Testis (tissue), 2 donors: ENCODE measurements at regions not wholly inside any gene's neighbourhood (a gene's known extent, or its start where the extent isn't known, plus 50 kb on each side); places are given as distances from the start of the nearest gene placed in this dataset.
"Not testable (repeated sequence)": the region's sequence is repeated elsewhere in the genome, so short reads cannot be mapped to it uniquely, and the experiment has no call there.

Experiments used
- DNase-seq: peaks from one replicate; pipeline ENCODE4 v3.0.0-alpha.2; 2019
- H3K27ac ChIP-seq, 2 donors: fragments of 200-600 bp; sonication (generic); one replicate each; pipeline ENCODE4 v1.5.1; 2019
- H3K27me3 ChIP-seq: fragments of 200-600 bp; sonication (generic); one replicate; pipeline ENCODE4 v1.5.1; 2019
- H3K36me3 ChIP-seq: fragments of 200-600 bp; sonication (generic); one replicate; pipeline ENCODE4 v1.5.1; 2017; ENCODE audit warnings: low read depth; ENCODE audit errors: missing control alignments
- H3K4me1 ChIP-seq: fragments of 200-600 bp; sonication (generic); one replicate; pipeline ENCODE4 v1.5.1; 2019
- H3K4me3 ChIP-seq, 2 donors: fragments of 200-600 bp; sonication (generic); one replicate each; pipeline ENCODE4 v1.5.1; 2017 to 2019
- H3K9me3 ChIP-seq: fragments of 200-600 bp; sonication (generic); one replicate; pipeline ENCODE4 v1.5.1; 2017
- CTCF ChIP-seq, 3 experiments: fragments of 450-650 bp in 2 of 3; fragments of 200-600 bp in 1 of 3; sonication (generic) in 1 of 3; IDR thresholded peaks; one replicate each; pipeline ENCODE4 v1.5.1; 2016 to 2019; ENCODE audit warnings: antibody characterized with exemption in 3 of 3, mild to moderate bottlenecking in 2 of 3, moderate library complexity in 1 of 3
- POLR2A ChIP-seq: fragments of 450-650 bp; IDR thresholded peaks from one replicate; pipeline ENCODE4 v1.6.1; 2017; ENCODE audit warnings: antibody characterized with exemption, mild to moderate bottlenecking, moderate library complexity
- WGBS, 2 donors: methylation state at CpG; one replicate each; pipeline ENCODE4 v1.1.5; 2018; 5-methylcytosine and 5-hydroxymethylcytosine counted together
- intact Hi-C: fragments of 100-400 bp; cut with DNase I; formaldehyde crosslinking; loops from one replicate; pipeline ENCODE4 v1.15.1; 2023; ENCODE audit warnings: low total_unique reads

DNA sequence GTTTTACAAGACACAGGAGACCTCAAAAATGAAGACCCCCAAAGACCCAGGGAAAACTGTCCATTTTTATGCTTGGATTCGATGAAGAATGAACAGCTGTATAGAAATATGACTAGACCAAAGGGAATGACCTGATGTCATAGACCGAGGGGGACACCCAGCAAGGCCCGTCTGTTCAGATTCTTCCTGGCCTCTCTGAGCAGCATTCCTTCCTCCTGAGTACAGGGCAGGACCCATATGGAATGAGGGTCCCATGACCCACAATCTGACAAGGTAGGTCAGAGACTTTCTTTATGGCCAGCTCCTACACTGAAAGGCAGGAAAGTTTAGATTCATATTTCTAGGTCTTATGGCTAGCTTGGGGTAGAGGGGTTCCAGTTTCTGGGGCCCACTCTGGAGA is 356.0 kb downstream of the GATA3 start:
- 70 to 83% methylated on average over 3 of the region's 3 CpGs for WGBS, 2 donors
- no peaks in the 10 kb centered on the region for H3K27me3 ChIP-seq
- intact Hi-C loops: no loop called here
- DNase-seq: no peak
- H3K9me3 ChIP-seq: no peaks in the 10 kb centered on the region
- H3K4me3 ChIP-seq: no peak overlapping the region
- TF ChIP-seq POLR2A (no peak), CTCF (IDR thresholded peaks at IDR 0.05) (no peak)
- H3K36me3 ChIP-seq: no peaks in the 10 kb centered on the region
- no peak overlapping the region for H3K27ac ChIP-seq
- no peaks in the 10 kb centered on the region for H3K4me1 ChIP-seq

GRCh38 chr10:8412541-8412940 is 358.1 kb downstream of the GATA3 start:
- WGBS, 2 donors: 87 to 91% methylated on average over 6 of the region's 6 CpGs
- Histone ChIP-seq H3K4me3 (no peak overlapping the region), H3K27me3 (no peaks in the 10 kb centered on the region), H3K27ac (no peak overlapping the region), H3K9me3 (no peaks in the 10 kb centered on the region), H3K4me1 (no peaks in the 10 kb centered on the region), H3K36me3 (no peaks in the 10 kb centered on the region)
- intact Hi-C loops: no loop called here
- no peak for DNase-seq
- no peak for TF ChIP-seq CTCF (IDR thresholded peaks at IDR 0.05)
- TF ChIP-seq POLR2A: no peak

DNA sequence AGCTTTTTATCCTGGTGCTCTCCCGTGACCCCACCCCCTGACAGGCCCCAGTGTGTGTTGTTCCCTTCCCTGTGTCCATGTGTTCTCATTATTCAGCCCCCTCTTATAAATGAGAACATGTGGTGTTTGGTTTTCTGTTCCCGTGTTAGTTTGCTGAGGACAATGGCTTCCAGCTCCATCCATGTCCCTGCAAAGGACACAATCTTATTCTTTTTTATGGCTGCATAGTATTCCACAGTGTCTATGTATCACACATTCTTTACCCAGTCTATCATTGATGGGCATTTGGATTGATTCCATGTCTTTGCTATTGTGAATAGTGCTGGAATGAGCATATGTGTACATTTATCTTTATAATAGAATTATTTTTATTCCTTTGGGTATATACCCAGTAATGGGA is 360.5 kb downstream of the GATA3 start:
- H3K9me3 ChIP-seq, H3K36me3 ChIP-seq, H3K27ac ChIP-seq, H3K4me3 ChIP-seq, intact Hi-C loops, DNase-seq, H3K27me3 ChIP-seq, H3K4me1 ChIP-seq: not testable (repeated sequence)
- WGBS, 2 donors: 85 to 90% methylated on average over 2 of the region's 2 CpGs

DNA sequence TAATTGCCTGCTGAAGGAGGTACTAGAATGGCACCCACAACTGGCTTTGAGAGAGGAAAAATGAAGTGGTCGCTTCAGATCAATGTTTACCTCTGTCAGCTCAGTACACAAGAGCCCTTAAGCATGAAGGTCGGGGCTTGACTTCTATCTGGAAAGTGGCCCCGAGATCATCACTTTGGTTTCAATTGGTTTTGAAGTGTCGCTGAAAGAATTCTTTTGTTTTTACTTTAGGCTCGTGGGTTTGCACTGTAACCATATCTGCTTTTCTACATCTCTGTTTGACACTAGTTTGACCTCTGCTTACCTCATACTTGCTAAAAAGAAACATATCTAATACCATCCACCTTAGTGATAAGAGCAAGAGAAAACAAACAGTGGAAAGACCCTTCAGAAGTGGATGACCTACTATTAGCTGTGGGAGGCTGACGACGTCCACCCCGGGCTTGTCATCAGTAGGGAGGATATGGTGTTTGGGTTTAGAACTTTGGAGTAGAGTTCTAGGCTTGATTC is 361.8 kb downstream of the GATA3 start:
- TF ChIP-seq POLR2A: no peak
- Histone ChIP-seq H3K27me3 (no peaks in the 10 kb centered on the region), H3K4me1 (no peaks in the 10 kb centered on the region), H3K9me3 (no peaks in the 10 kb centered on the region), H3K4me3 (no peak overlapping the region), H3K36me3 (no peaks in the 10 kb centered on the region), H3K27ac (no peak overlapping the region)
- DNase-seq: no peak
- 55 to 58% methylated on average over 8 of the region's 8 CpGs for WGBS, 2 donors
- intact Hi-C loops: no loop called here

GRCh38 chr10:8416760-8417159 is 362.3 kb downstream of the GATA3 start:
- Histone ChIP-seq H3K27me3 (no peaks in the 10 kb centered on the region), H3K4me1 (no peaks in the 10 kb centered on the region), H3K9me3 (no peaks in the 10 kb centered on the region), H3K36me3 (no peaks in the 10 kb centered on the region), H3K4me3 (no peak overlapping the region), H3K27ac (no peak overlapping the region)
- 79 to 81% methylated on average over 3 of the region's 3 CpGs for WGBS, 2 donors
- no peak for DNase-seq
- TF ChIP-seq CTCF (IDR thresholded peaks at IDR 0.05) (no peak), POLR2A (no peak)
- intact Hi-C loops: no loop called here

GRCh38 chr10:8417631-8418030 is 363.1 kb downstream of the GATA3 start:
- intact Hi-C loops: no loop called here

More at GRCh38 chr10:8417631-8418030, 363.1 kb downstream of the GATA3 start:
- no peak for TF ChIP-seq POLR2A
- no peak for TF ChIP-seq CTCF (IDR thresholded peaks at IDR 0.05)
- H3K27ac ChIP-seq: no peak overlapping the region
- no peaks in the 10 kb centered on the region for H3K27me3 ChIP-seq
- no peaks in the 10 kb centered on the region for H3K9me3 ChIP-seq
- H3K36me3 ChIP-seq: no peaks in the 10 kb centered on the region
- WGBS, 2 donors: 84 to 88% methylated on average over 1 of the region's 1 CpG
- H3K4me1 ChIP-seq: no peaks in the 10 kb centered on the region
- H3K4me3 ChIP-seq: no peak overlapping the region
- DNase-seq: no peak
